ENCODE measurements at regions not wholly inside any gene's neighbourhood (a gene's known extent, or its start where the extent isn't known, plus 50 kb on each side); places are given as distances from the start of the nearest gene placed in this dataset.

- H3K36me3 Mint-ChIP-seq (ENCODE audit: low read depth, unreplicated experiment): peaks cover 3% of the 10 kb centered on the region
- TF ChIP-seq CTCF (IDR thresholded peaks at IDR 0.05; ENCODE audit: unreplicated experiment): no peak
- H3K4me1 Mint-ChIP-seq (ENCODE audit: unreplicated experiment): no peaks in the 10 kb centered on the region
- H3K27me3 Mint-ChIP-seq (ENCODE audit: unreplicated experiment): peaks cover 4% of the 10 kb centered on the region
- no peak overlapping the region for H3K27ac Mint-ChIP-seq (ENCODE audit: unreplicated experiment)
- DNase-seq (ENCODE audit: low spot score): no peak
- H3K9me3 Mint-ChIP-seq (ENCODE audit: unreplicated experiment): no peaks in the 10 kb centered on the region
- no peak overlapping the region for H3K4me3 Mint-ChIP-seq (ENCODE audit: unreplicated experiment)
Observed at GRCh38 chr18:70499218-70499691, 210.4 kb downstream of the SOCS6 start.

- no peak for DNase-seq (ENCODE audit: low spot score)
- TF ChIP-seq CTCF (IDR thresholded peaks at IDR 0.05; ENCODE audit: unreplicated experiment): no peak
- Mint-ChIP-seq H3K9me3 (ENCODE audit: unreplicated experiment) (no peaks in the 10 kb centered on the region), H3K4me3 (ENCODE audit: unreplicated experiment) (no peak overlapping the region), H3K4me1 (ENCODE audit: unreplicated experiment) (no peaks in the 10 kb centered on the region), H3K27ac (ENCODE audit: unreplicated experiment) (no peak overlapping the region), H3K36me3 (ENCODE audit: low read depth, unreplicated experiment) (no peaks in the 10 kb centered on the region), H3K27me3 (ENCODE audit: unreplicated experiment) (peaks cover 2% of the 10 kb centered on the region)
Observed at GRCh38 chr18:70496353-70497294, 207.8 kb downstream of the SOCS6 start.

DNA sequence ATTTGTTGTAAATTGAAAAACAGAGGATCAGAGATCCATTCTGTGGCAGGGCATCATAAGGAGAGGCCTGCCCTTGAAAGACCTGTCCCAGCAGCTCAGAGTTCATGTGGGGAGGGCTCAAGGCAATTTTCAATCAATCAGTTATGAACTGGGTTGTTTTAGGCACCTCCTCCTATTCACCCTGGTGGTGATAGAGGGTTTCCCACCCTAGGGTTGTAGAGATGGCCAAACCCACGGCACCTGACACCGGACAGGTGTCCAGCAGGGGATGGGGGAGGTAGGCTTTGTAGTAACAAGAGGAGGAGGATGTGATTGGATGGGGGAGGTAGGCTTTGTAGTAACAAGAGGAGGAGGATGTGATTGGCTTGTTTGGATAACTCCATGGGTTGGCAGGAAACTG, 205.7 kb downstream of the SOCS6 start:
- TF ChIP-seq CTCF (IDR thresholded peaks at IDR 0.05; ENCODE audit: unreplicated experiment): no peak
- H3K27ac Mint-ChIP-seq (ENCODE audit: unreplicated experiment): no peak overlapping the region
- no peak overlapping the region for H3K4me3 Mint-ChIP-seq (ENCODE audit: unreplicated experiment)
- H3K27me3 Mint-ChIP-seq (ENCODE audit: unreplicated experiment): peaks cover 4% of the 10 kb centered on the region
- H3K4me1 Mint-ChIP-seq (ENCODE audit: unreplicated experiment): no peaks in the 10 kb centered on the region
- H3K9me3 Mint-ChIP-seq (ENCODE audit: unreplicated experiment): no peaks in the 10 kb centered on the region
- H3K36me3 Mint-ChIP-seq (ENCODE audit: low read depth, unreplicated experiment): no peaks in the 10 kb centered on the region
- no peak for DNase-seq (ENCODE audit: low spot score)

GRCh38 chr18:70493461-70493860, 204.6 kb downstream of the SOCS6 start:
- Mint-ChIP-seq H3K4me1 (ENCODE audit: unreplicated experiment) (no peaks in the 10 kb centered on the region), H3K4me3 (ENCODE audit: unreplicated experiment) (no peak overlapping the region), H3K36me3 (ENCODE audit: low read depth, unreplicated experiment) (no peaks in the 10 kb centered on the region), H3K27me3 (ENCODE audit: unreplicated experiment) (peaks cover 2% of the 10 kb centered on the region), H3K27ac (ENCODE audit: unreplicated experiment) (no peak overlapping the region), H3K9me3 (ENCODE audit: unreplicated experiment) (no peaks in the 10 kb centered on the region)
- TF ChIP-seq CTCF (IDR thresholded peaks at IDR 0.05; ENCODE audit: unreplicated experiment): no peak
- DNase-seq (ENCODE audit: low spot score): no peak

- Mint-ChIP-seq H3K4me3 (ENCODE audit: unreplicated experiment) (no peak overlapping the region), H3K4me1 (ENCODE audit: unreplicated experiment) (no peaks in the 10 kb centered on the region), H3K9me3 (ENCODE audit: unreplicated experiment) (no peaks in the 10 kb centered on the region), H3K36me3 (ENCODE audit: low read depth, unreplicated experiment) (no peaks in the 10 kb centered on the region), H3K27ac (ENCODE audit: unreplicated experiment) (no peak overlapping the region), H3K27me3 (ENCODE audit: unreplicated experiment) (peaks cover 2% of the 10 kb centered on the region)
- DNase-seq (ENCODE audit: low spot score): peak; percentile 47
- TF ChIP-seq CTCF (IDR thresholded peaks at IDR 0.05; ENCODE audit: unreplicated experiment): peak; percentile 65
Observed at GRCh38 chr18:70491734-70492348, 203.0 kb downstream of the SOCS6 start.

Measured in endothelial cell (in vitro differentiated cells).